Effector memory CD8-positive, alpha-beta T cell (primary cell): ENCODE measurements at regions not wholly inside any gene's neighbourhood (a gene's known extent, or its start where the extent isn't known, plus 50 kb on each side); places are given as distances from the start of the nearest gene placed in this dataset.
"Not testable (repeated sequence)": the region's sequence is repeated elsewhere in the genome, so short reads cannot be mapped to it uniquely, and the experiment has no call there.

Source experiments
- ATAC-seq: fragments of 150-1000 bp; cut with Tn5 transposase; replicated peaks from 2 replicates; pipeline ENCODE4 v1.10.0; 2021; ENCODE audit warnings: mild to moderate bottlenecking, moderate library complexity
- DNase-seq, 3 experiments: peaks; one replicate each; pipeline ENCODE4 v3.0.0; 2021
- H3K27ac Mint-ChIP-seq, 2 donors: one replicate each; pipeline ENCODE4 v1.8.0; 2022; ENCODE audit warnings: mild to moderate bottlenecking in 2 of 2, mixed read lengths in 2 of 2, moderate library complexity in 2 of 2
- H3K27me3 Mint-ChIP-seq, 2 donors: one replicate each; pipeline ENCODE4 v1.8.0; 2022; ENCODE audit warnings: mixed read lengths in 2 of 2
- H3K36me3 Mint-ChIP-seq: one replicate; pipeline ENCODE4 v1.8.0; 2022; ENCODE audit warnings: mild to moderate bottlenecking, moderate library complexity, mixed read lengths; ENCODE audit not compliant: insufficient read depth
- H3K4me1 Mint-ChIP-seq, 2 donors: one replicate each; pipeline ENCODE4 v1.8.0; 2022; ENCODE audit warnings: low read depth in 2 of 2, mixed read lengths in 2 of 2
- H3K4me3 Mint-ChIP-seq, 2 donors: one replicate each; pipeline ENCODE4 v1.8.0; 2022; ENCODE audit warnings: mild to moderate bottlenecking in 2 of 2, mixed read lengths in 2 of 2, moderate library complexity in 2 of 2
- H3K9me3 Mint-ChIP-seq, 2 donors: one replicate each; pipeline ENCODE4 v1.8.0; 2022; ENCODE audit warnings: mixed read lengths in 2 of 2

DNA sequence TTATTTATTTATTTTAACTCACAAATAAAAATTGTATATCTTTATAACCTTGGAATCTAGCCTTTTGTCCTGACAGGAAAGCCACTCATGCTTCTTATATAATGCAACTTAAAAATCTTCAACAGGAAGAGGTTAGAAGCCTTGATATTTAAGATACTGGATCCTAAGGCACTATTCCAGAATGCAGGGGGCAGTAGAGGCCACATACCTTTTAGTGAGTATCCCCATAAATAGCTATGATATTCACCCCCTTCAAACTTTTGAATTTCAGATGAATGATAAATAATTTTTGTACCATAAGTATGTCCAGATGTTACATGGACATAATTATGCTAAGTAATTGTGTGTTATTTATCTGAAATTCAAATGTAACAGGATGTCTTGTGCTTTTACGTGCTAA is 592.7 kb upstream of the VRK2 start:
- Mint-ChIP-seq H3K27ac (no peak overlapping the region), H3K4me1 (no peaks in the 10 kb centered on the region), H3K9me3 (peaks cover 7 to 12% of the 10 kb centered on the region in 2 donors), H3K27me3 (no peaks in the 10 kb centered on the region), H3K36me3 (no peaks in the 10 kb centered on the region), H3K4me3 (no peak overlapping the region)
- no peak for ATAC-seq
- no peak for DNase-seq

- Mint-ChIP-seq H3K27me3 (no peaks in the 10 kb centered on the region), H3K4me3 (no peak overlapping the region), H3K4me1 (no peaks in the 10 kb centered on the region), H3K27ac (no peak overlapping the region), H3K9me3 (peaks cover 11 to 21% of the 10 kb centered on the region in 2 donors), H3K36me3 (no peaks in the 10 kb centered on the region)
- no peak for DNase-seq
- no peak for ATAC-seq
Observed at GRCh38 chr2:57460396-57461276, 586.0 kb upstream of the VRK2 start.

- no peak overlapping the region for H3K27ac Mint-ChIP-seq
- DNase-seq (no peak), ATAC-seq (no peak)
- no peaks in the 10 kb centered on the region for H3K27me3 Mint-ChIP-seq
- peaks cover 12 to 21% of the 10 kb centered on the region in 2 donors for H3K9me3 Mint-ChIP-seq
- H3K4me1 Mint-ChIP-seq = no peaks in the 10 kb centered on the region
- no peaks in the 10 kb centered on the region for H3K36me3 Mint-ChIP-seq
- H3K4me3 Mint-ChIP-seq = no peak overlapping the region
Observed at GRCh38 chr2:57461624-57462023, 585.0 kb upstream of the VRK2 start.

- no peak overlapping the region for H3K4me3 Mint-ChIP-seq
- DNase-seq = no peak
- no peaks in the 10 kb centered on the region for H3K27me3 Mint-ChIP-seq
- H3K36me3 Mint-ChIP-seq = no peaks in the 10 kb centered on the region
- ATAC-seq = no peak
- peaks cover 10 to 21% of the 10 kb centered on the region in 2 donors for H3K9me3 Mint-ChIP-seq
- no peak overlapping the region for H3K27ac Mint-ChIP-seq
- no peaks in the 10 kb centered on the region for H3K4me1 Mint-ChIP-seq
Observed at GRCh38 chr2:57465067-57465466, 581.5 kb upstream of the VRK2 start.

GRCh38 chr2:57465967-57466366 is 580.6 kb upstream of the VRK2 start:
- no peaks in the 10 kb centered on the region for H3K27me3 Mint-ChIP-seq
- no peak overlapping the region for H3K27ac Mint-ChIP-seq
- no peak for DNase-seq
- H3K36me3 Mint-ChIP-seq = no peaks in the 10 kb centered on the region
- H3K4me3 Mint-ChIP-seq = no peak overlapping the region
- no peak for ATAC-seq
- H3K9me3 Mint-ChIP-seq = peaks cover 9 to 21% of the 10 kb centered on the region in 2 donors
- no peaks in the 10 kb centered on the region for H3K4me1 Mint-ChIP-seq

DNA sequence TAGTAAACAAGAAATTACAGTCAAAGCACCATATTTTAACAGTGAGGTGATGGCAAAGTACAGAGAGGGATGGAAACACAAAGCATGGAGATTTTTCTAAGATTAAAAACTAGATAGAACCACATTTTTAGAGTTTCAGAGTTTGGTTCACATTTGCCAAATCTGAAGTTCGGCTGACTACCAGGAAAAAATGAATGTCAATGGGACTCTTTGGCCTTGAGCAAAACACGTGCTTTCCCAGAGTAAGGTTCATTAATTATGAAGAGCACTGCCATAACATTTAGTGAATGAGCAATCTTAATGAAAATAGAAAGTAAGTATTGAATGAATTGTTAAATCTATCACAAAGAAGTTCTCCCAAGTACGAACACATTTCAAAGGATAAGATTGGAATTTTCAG is 571.2 kb upstream of the VRK2 start:
- H3K9me3 Mint-ChIP-seq = peaks cover 10 to 14% of the 10 kb centered on the region in 2 donors
- no peaks in the 10 kb centered on the region for H3K36me3 Mint-ChIP-seq
- no peak for DNase-seq
- no peak overlapping the region for H3K27ac Mint-ChIP-seq
- no peaks in the 10 kb centered on the region for H3K4me1 Mint-ChIP-seq
- no peak for ATAC-seq
- H3K4me3 Mint-ChIP-seq = no peak overlapping the region
- no peaks in the 10 kb centered on the region for H3K27me3 Mint-ChIP-seq

DNA sequence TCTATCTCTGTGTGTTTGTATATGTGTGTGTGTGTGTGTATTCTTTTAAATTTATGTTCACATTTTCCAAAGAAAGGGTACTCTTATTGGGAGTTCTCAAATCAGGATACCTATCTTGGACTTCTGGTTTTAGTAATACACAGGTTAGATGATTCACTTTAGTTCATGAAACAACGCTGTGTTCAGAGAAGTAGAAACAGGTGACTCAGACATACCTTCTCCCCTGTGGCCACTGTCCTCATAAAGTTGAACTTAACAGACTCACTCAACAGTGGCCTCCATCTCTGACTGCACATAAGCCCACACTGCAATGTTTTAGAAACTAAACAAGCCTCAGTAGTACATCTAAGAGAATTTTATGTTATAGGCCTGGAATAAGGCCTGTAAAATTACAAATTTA is 566.6 kb upstream of the VRK2 start:
- DNase-seq (no peak), ATAC-seq (no peak)
- Mint-ChIP-seq H3K4me1 (no peaks in the 10 kb centered on the region), H3K4me3 (no peak overlapping the region), H3K27ac (no peak overlapping the region), H3K9me3 (peaks cover 13 to 30% of the 10 kb centered on the region in 2 donors), H3K27me3 (no peaks in the 10 kb centered on the region), H3K36me3 (no peaks in the 10 kb centered on the region)

- DNase-seq (no peak), ATAC-seq (no peak)
- Mint-ChIP-seq H3K4me1 (no peaks in the 10 kb centered on the region), H3K9me3 (peaks cover 10 to 18% of the 10 kb centered on the region in 2 donors), H3K36me3 (peaks cover 3% of the 10 kb centered on the region), H3K4me3 (no peak overlapping the region), H3K27me3 (no peaks in the 10 kb centered on the region), H3K27ac (no peak overlapping the region)
Observed at GRCh38 chr2:57488061-57488460, 558.5 kb upstream of the VRK2 start.

DNA sequence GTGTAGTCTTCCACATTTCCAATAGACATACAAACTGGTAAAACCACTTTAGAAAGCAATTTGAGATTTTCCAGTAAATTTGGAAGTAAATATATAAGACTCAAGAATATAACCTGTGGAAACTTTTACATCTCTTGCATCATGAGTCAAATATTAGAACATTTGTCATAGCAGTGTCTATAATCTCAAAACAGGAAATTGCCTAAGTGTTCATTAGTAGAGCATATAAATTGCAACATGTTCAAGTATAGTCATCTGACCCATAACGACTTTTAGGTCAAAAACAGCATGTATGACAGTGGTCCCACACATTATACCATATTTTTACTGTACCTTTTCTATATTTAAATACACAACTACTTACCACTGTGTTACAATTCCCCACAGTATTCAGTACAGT is 555.9 kb upstream of the VRK2 start:
- Mint-ChIP-seq H3K36me3 (peaks cover 3% of the 10 kb centered on the region), H3K27ac (no peak overlapping the region)
- ATAC-seq = no peak

DNA sequence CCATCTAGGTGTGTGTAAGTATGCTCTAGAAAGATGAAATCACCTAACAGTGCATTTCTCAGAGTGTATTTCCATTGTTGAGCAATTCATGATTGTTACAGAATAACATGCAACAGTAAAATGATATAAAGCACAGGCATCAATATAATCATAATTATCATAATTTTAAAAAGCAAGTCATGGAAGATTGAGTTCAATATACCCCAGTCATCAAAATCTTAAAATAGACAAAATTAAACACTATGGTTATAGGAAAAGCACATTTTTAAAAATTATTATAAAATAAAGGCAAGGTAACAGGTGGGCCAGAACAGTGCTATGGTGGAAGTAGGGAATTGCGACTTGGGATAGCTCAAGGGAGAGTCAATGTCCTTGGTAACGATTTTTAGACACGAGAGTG is 555.4 kb upstream of the VRK2 start:
- Mint-ChIP-seq H3K4me1 (no peaks in the 10 kb centered on the region), H3K27me3 (no peaks in the 10 kb centered on the region), H3K9me3 (peaks cover 6 to 9% of the 10 kb centered on the region in 2 donors), H3K36me3 (peaks cover 3% of the 10 kb centered on the region), H3K27ac (no peak overlapping the region), H3K4me3 (no peak overlapping the region)
- no peak for ATAC-seq
- no peak for DNase-seq

More for the DNA sequence above, 555.9 kb upstream of the VRK2 start:
- Mint-ChIP-seq H3K4me3 (no peak overlapping the region), H3K4me1 (no peaks in the 10 kb centered on the region), H3K27me3 (no peaks in the 10 kb centered on the region), H3K9me3 (peaks cover 6 to 9% of the 10 kb centered on the region in 2 donors)
- no peak for DNase-seq

GRCh38 chr2:57493966-57494365 is 552.6 kb upstream of the VRK2 start:
- H3K27me3 Mint-ChIP-seq, H3K27ac Mint-ChIP-seq, H3K4me3 Mint-ChIP-seq, H3K4me1 Mint-ChIP-seq, H3K36me3 Mint-ChIP-seq, ATAC-seq, DNase-seq: not testable (repeated sequence)
- H3K9me3 Mint-ChIP-seq = peaks cover 2 to 22% of the 10 kb centered on the region in 2 donors

DNA sequence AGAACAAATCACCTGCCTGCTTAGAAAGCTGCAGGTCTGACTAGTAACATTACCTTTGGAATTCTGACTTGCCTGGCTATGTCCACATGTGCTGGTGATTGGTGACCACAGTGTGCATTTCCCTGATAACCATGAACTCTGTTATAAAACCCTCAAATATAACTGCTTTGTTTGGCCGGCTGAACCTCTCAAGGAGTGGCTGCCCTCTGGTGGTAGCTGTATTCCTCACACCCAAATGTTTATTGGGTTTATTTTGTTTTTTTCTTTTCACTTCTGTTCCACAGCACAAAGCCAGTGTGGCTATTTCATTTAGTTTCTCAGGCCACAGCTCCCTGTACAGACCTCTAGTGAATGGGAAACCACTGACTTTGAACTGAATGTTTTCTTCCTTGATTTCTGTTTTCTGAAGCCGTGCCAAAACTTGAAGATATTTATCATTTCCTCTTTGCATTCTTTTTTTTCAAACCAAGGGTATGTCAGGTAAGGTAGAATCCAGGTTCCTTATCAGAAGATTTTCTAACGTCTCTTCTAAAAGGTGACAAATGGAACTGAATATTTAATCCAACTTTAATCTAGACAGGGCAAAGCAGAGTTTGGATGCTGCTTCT is 549.0 kb upstream of the VRK2 start:
- Mint-ChIP-seq H3K4me3 (no peak overlapping the region), H3K27me3 (no peaks in the 10 kb centered on the region), H3K27ac (no peak overlapping the region), H3K36me3 (no peaks in the 10 kb centered on the region), H3K9me3 (peaks cover 2 to 14% of the 10 kb centered on the region in 2 donors), H3K4me1 (no peaks in the 10 kb centered on the region)
- no peak for DNase-seq
- no peak for ATAC-seq

- H3K9me3 Mint-ChIP-seq = peaks cover 4 to 8% of the 10 kb centered on the region in 2 donors
- ATAC-seq = no peak
Observed at GRCh38 chr2:57504787-57505186, 541.8 kb upstream of the VRK2 start.

GRCh38 chr2:57509189-57509588 is 537.4 kb upstream of the VRK2 start:
- H3K36me3 Mint-ChIP-seq = peaks cover 2% of the 10 kb centered on the region
- no peak overlapping the region for H3K4me3 Mint-ChIP-seq
- DNase-seq (no peak), ATAC-seq (no peak)
- no peak overlapping the region for H3K27ac Mint-ChIP-seq
- H3K4me1 Mint-ChIP-seq = no peaks in the 10 kb centered on the region
- H3K9me3 Mint-ChIP-seq = peaks cover 0 to 5% of the 10 kb centered on the region in 2 donors
- H3K27me3 Mint-ChIP-seq = no peaks in the 10 kb centered on the region

More at GRCh38 chr2:57504787-57505186, 541.8 kb upstream of the VRK2 start:
- no peak overlapping the region for H3K27ac Mint-ChIP-seq
- H3K36me3 Mint-ChIP-seq = peaks cover 2% of the 10 kb centered on the region
- no peak overlapping the region for H3K4me3 Mint-ChIP-seq
- no peak for DNase-seq
- H3K4me1 Mint-ChIP-seq = no peaks in the 10 kb centered on the region
- H3K27me3 Mint-ChIP-seq = no peaks in the 10 kb centered on the region
